IMR-90 (cell line): ENCODE measurements at regions not wholly inside any gene's neighbourhood (a gene's known extent, or its start where the extent isn't known, plus 50 kb on each side); places are given as distances from the start of the nearest gene placed in this dataset.

Experiments used
- ATAC-seq: fragments of 200-7000 bp; cut with Tn5 transposase; 2 replicates; pipeline ENCODE4 v1.9.1; 2020; ENCODE audit warnings: low read depth, mild to moderate bottlenecking, moderate library complexity
- BruUV-seq: library from RNA; stranded (reverse); fragments of 400-500 nt; replicated peaks from 2 replicates; lab custom pipeline; 2021; lab: Mats Ljungman, UMichigan
- CTCF ChIA-PET: fragments of 300-600 bp; formaldehyde crosslinking; extraction: SDS; loops from one replicate; lab custom pipeline; 2021; ENCODE audit warnings: antibody characterized with exemption; lab: Yijun Ruan, JAX
- POLR2A ChIA-PET: fragments of 300-600 bp; sonication (Branson Sonifier 250); formaldehyde crosslinking; loops from one replicate; lab custom pipeline; 2022; ENCODE audit warnings: antibody characterized with exemption; ENCODE audit not compliant: unreplicated experiment; lab: Charles Lee
- DNase-seq: peaks from one replicate; pipeline ENCODE4 v3.0.0; 2013
- H2AFZ ChIP-seq: replicated peaks from 2 replicates; pipeline ENCODE3; 2013; ENCODE audit warnings: low read length, mild to moderate bottlenecking; ENCODE audit not compliant: poor library complexity
- H2AK5ac ChIP-seq: 2 replicates; pipeline ENCODE4 v1.6.1; 2013; ENCODE audit warnings: low read depth, low read length, inconsistent platforms
- H2AK9ac ChIP-seq: replicated peaks from 2 replicates; pipeline ENCODE3; 2013; ENCODE audit warnings: mild to moderate bottlenecking, low read depth, low read length, moderate library complexity; ENCODE audit not compliant: poor library complexity
- H2BK120ac ChIP-seq: 2 replicates; pipeline ENCODE4 v1.6.1; 2013; ENCODE audit warnings: low read depth, low read length, inconsistent platforms
- H2BK15ac ChIP-seq: 3 replicates; pipeline ENCODE4 v1.6.1; 2013; ENCODE audit warnings: low read depth, low read length, inconsistent platforms
- H2BK20ac ChIP-seq: 2 replicates; pipeline ENCODE4 v1.6.1; 2013; ENCODE audit warnings: low read depth, mild to moderate bottlenecking, inconsistent platforms, low read length, moderate library complexity
- H2BK5ac ChIP-seq: 2 replicates; pipeline ENCODE4 v1.6.1; 2013; ENCODE audit warnings: mild to moderate bottlenecking, low read depth, low read length, inconsistent platforms; ENCODE audit not compliant: poor library complexity, severe bottlenecking
- H3K14ac ChIP-seq: replicated peaks from 2 replicates; pipeline ENCODE4 v1.6.1; 2013; ENCODE audit warnings: low read depth, low read length, inconsistent platforms
- H3K18ac ChIP-seq: 2 replicates; pipeline ENCODE4 v1.6.1; 2013; ENCODE audit warnings: low read depth, low read length, control low read depth
- H3K23ac ChIP-seq: 2 replicates; pipeline ENCODE4 v1.6.1; 2013; ENCODE audit warnings: low read depth, low read length, inconsistent platforms
- H3K27ac ChIP-seq: 2 replicates; pipeline ENCODE4 v1.5.1; 2013; ENCODE audit warnings: mild to moderate bottlenecking, control low read depth, low read length; ENCODE audit not compliant: insufficient read depth
- H3K27me3 ChIP-seq: 2 replicates; pipeline ENCODE4 v1.6.1; 2013; ENCODE audit warnings: low read length; ENCODE audit not compliant: control insufficient read depth, insufficient read depth
- H3K36me3 ChIP-seq: 2 replicates; pipeline ENCODE4 v1.6.1; 2013; ENCODE audit warnings: low read length, mixed read lengths; ENCODE audit not compliant: control insufficient read depth, insufficient read depth
- H3K4ac ChIP-seq: 2 replicates; pipeline ENCODE4 v1.6.1; 2013; ENCODE audit warnings: low read depth, low read length, inconsistent platforms
- H3K4me1 ChIP-seq: 2 replicates; pipeline ENCODE4 v1.6.1; 2013; ENCODE audit warnings: low read length, mixed read lengths; ENCODE audit not compliant: control insufficient read depth, insufficient read depth
- H3K4me2 ChIP-seq: 2 replicates; pipeline ENCODE4 v1.6.1; 2013; ENCODE audit warnings: low read depth, mild to moderate bottlenecking, control low read depth, low read length, moderate library complexity
- H3K4me3 ChIP-seq: 2 replicates; pipeline ENCODE4 v1.5.1; 2013; ENCODE audit warnings: low read depth, mild to moderate bottlenecking, control low read depth, low read length, moderate library complexity; ENCODE audit not compliant: insufficient read depth
- H3K56ac ChIP-seq: 2 replicates; pipeline ENCODE4 v1.6.1; 2013; ENCODE audit warnings: low read length, inconsistent platforms; ENCODE audit not compliant: insufficient read depth; ENCODE audit errors: extremely low read depth
- H3K79me1 ChIP-seq, 2 experiments: 2 replicates each; pipeline ENCODE4 v1.6.1; 2013; ENCODE audit warnings: low read length in 2 of 2, inconsistent platforms in 1 of 2, low read depth in 1 of 2
- H3K9ac ChIP-seq: 2 replicates; pipeline ENCODE4 v1.6.1; 2013; ENCODE audit warnings: low read depth, low read length, control low read depth
- H3K9me1 ChIP-seq: 2 replicates; pipeline ENCODE4 v1.6.1; 2013; ENCODE audit warnings: low read length, inconsistent platforms; ENCODE audit not compliant: insufficient read depth
- H3K9me3 ChIP-seq: 2 replicates; pipeline ENCODE4 v1.6.1; 2013; ENCODE audit warnings: low read length; ENCODE audit not compliant: control insufficient read depth, insufficient read depth
- H4K20me1 ChIP-seq: 2 replicates; pipeline ENCODE4 v1.6.1; 2013; ENCODE audit warnings: low read length, inconsistent platforms; ENCODE audit not compliant: insufficient read depth
- H4K5ac ChIP-seq: 2 replicates; pipeline ENCODE4 v1.6.1; 2013; ENCODE audit warnings: mild to moderate bottlenecking, low read depth, low read length, control low read depth
- H4K8ac ChIP-seq, 2 experiments: 2 replicates each; pipeline ENCODE4 v1.6.1; 2013; ENCODE audit warnings: low read depth in 2 of 2, low read length in 2 of 2, control low read depth in 1 of 2, inconsistent platforms in 1 of 2
- H4K91ac ChIP-seq: 2 replicates; pipeline ENCODE4 v1.6.1; 2013; ENCODE audit warnings: low read depth, low read length, inconsistent platforms; ENCODE audit not compliant: insufficient read depth
- BHLHE40 ChIP-seq: fragments of 150-350 bp; IDR thresholded peaks from 2 replicates; pipeline ENCODE4 v1.6.1; 2016; ENCODE audit warnings: mild to moderate bottlenecking, low read depth, low read length
- CEBPB ChIP-seq: IDR thresholded peaks from 2 replicates; pipeline ENCODE4 v1.6.1; 2012; ENCODE audit warnings: low read depth, low read length, improper control_type of control experiment
- ELK1 ChIP-seq: fragments of 150-350 bp; IDR thresholded peaks from 2 replicates; pipeline ENCODE4 v1.6.1; 2016; ENCODE audit warnings: low read depth, mild to moderate bottlenecking, low read length, moderate library complexity, borderline replicate concordance
- FOS ChIP-seq: fragments of 150-350 bp; IDR thresholded peaks from 2 replicates; pipeline ENCODE4 v1.6.1; 2016; ENCODE audit warnings: low read depth, low read length
- MAZ ChIP-seq: IDR thresholded peaks from 2 replicates; pipeline ENCODE4 v1.6.1; 2012; ENCODE audit warnings: low read depth, mild to moderate bottlenecking, low read length, improper control_type of control experiment, moderate library complexity, borderline replicate concordance
- NFE2L2 ChIP-seq: fragments of 150-350 bp; IDR thresholded peaks from 2 replicates; pipeline ENCODE4 v1.6.1; 2016; ENCODE audit warnings: low read depth, mild to moderate bottlenecking, low read length
- POLR2A ChIP-seq: IDR thresholded peaks from 2 replicates; pipeline ENCODE4 v1.6.1; 2012; ENCODE audit warnings: mild to moderate bottlenecking, low read depth, low read length
- RAD21 ChIP-seq: IDR thresholded peaks from 2 replicates; pipeline ENCODE4 v1.6.1; 2012; ENCODE audit warnings: low read length, improper control_type of control experiment
- RFX5 ChIP-seq: IDR thresholded peaks from 2 replicates; pipeline ENCODE4 v1.8.0; 2012; ENCODE audit warnings: low read depth, mild to moderate bottlenecking, low read length, moderate library complexity
- SMC3 ChIP-seq: fragments of 150-350 bp; IDR thresholded peaks from 2 replicates; pipeline ENCODE4 v1.6.1; 2016; ENCODE audit warnings: low read depth, mild to moderate bottlenecking, antibody characterized with exemption, low read length, moderate library complexity
- WGBS, 2 experiments: methylation state at CpG; one replicate each; pipeline versions ENCODE4 v1.1.5 to v1.1.7; 2013; ENCODE audit warnings: missing lambda C conversion rate in 2 of 2; ENCODE audit not compliant: insufficient read length in 1 of 2; ENCODE audit errors: extremely low coverage in 2 of 2; 5-methylcytosine and 5-hydroxymethylcytosine counted together
- dilution Hi-C: fragments of 300-500 bp; cut with HindIII; formaldehyde crosslinking; loops from one replicate; pipeline ENCODE4 v1.14.3; 2018; ENCODE audit warnings: low sequenced_read_pairs; ENCODE audit not compliant: unreplicated experiment
- in situ Hi-C: fragments of 300-500 bp; cut with MboI; formaldehyde crosslinking; loops from 3 replicates; pipeline ENCODE4 v1.14.3; 2019; ENCODE audit warnings: low sequenced_read_pairs, inconsistent platforms, mixed read lengths
- intact Hi-C: fragments of 100-400 bp; cut with micrococcal nuclease; formaldehyde crosslinking; loops from 2 replicates; pipeline ENCODE4 v1.10.0; 2022

- no peak overlapping the region for H3K4me3 ChIP-seq
- WGBS, 2 experiments = 92% methylated on average over 2 of the region's 5 CpGs; no CpG with 5 or more reads in 1 of the 2 experiments
- no peak overlapping the region for H4K91ac ChIP-seq
- H4K8ac ChIP-seq = no peak overlapping the region
- no peak overlapping the region for H3K27ac ChIP-seq
- no peak overlapping the region for H2AK5ac ChIP-seq
- in situ Hi-C loops (no loop called here), dilution Hi-C loops (no loop called here), intact Hi-C loops (no loop called here)
- H2BK15ac ChIP-seq = no peak overlapping the region
- no TSS peak for BruUV-seq
- H3K36me3 ChIP-seq = no peaks in the 10 kb centered on the region
- no peak overlapping the region for H3K9ac ChIP-seq
- H3K14ac ChIP-seq = no peak overlapping the region
- no peak overlapping the region for H3K23ac ChIP-seq
- H4K5ac ChIP-seq = no peak overlapping the region
- DNase-seq = no peak
- H2AFZ ChIP-seq = peak overlapping the region; percentile 33
- H3K79me1 ChIP-seq = no peaks in the 10 kb centered on the region
- no peak for ATAC-seq
- no peak overlapping the region for H2BK120ac ChIP-seq
- no peak overlapping the region for H2BK5ac ChIP-seq
- ChIA-PET POLR2A (no interaction called here), CTCF (no interaction called here)
- H3K4me2 ChIP-seq = no peak overlapping the region
- no peaks in the 10 kb centered on the region for H3K4me1 ChIP-seq
- H3K18ac ChIP-seq = no peak overlapping the region
- peaks cover 2% of the 10 kb centered on the region for H3K9me3 ChIP-seq
- no peaks in the 10 kb centered on the region for H4K20me1 ChIP-seq
- H3K56ac ChIP-seq = no peak overlapping the region
- TF ChIP-seq ELK1 (no peak), SMC3 (no peak), POLR2A (no peak), RFX5 (no peak), MAZ (no peak), RAD21 (no peak), FOS (no peak), BHLHE40 (no peak), CEBPB (no peak), NFE2L2 (no peak)
- H3K27me3 ChIP-seq = peaks cover 16% of the 10 kb centered on the region
- no peak overlapping the region for H2AK9ac ChIP-seq
- no peaks in the 10 kb centered on the region; the same call in 1 of the 2 replicates for H3K9me1 ChIP-seq
- H2BK20ac ChIP-seq = no peak overlapping the region
- H3K4ac ChIP-seq = no peak overlapping the region
Measured at GRCh38 chr17:72239548-72239947, 118.7 kb downstream of the SOX9 start.
